B cell (primary cell): ENCODE measurements at regions not wholly inside any gene's neighbourhood (a gene's known extent, or its start where the extent isn't known, plus 50 kb on each side); places are given as distances from the start of the nearest gene placed in this dataset.

Source experiments
- ATAC-seq: fragments of 200-7000 bp; cut with Tn5 transposase; one replicate; pipeline ENCODE4 v1.10.0; 2021; ENCODE audit warnings: low read depth, mild to moderate bottlenecking, moderate number of reproducible peaks, moderate library complexity
- CTCF ChIA-PET: fragments of 350-600 bp; sonication (Branson Sonifier 250); formaldehyde crosslinking; loops from one replicate; lab custom pipeline; 2021; ENCODE audit warnings: antibody characterized with exemption, inconsistent platforms; lab: Charles Lee
- POLR2A ChIA-PET: fragments of 350-600 bp; sonication (Branson Sonifier 250); formaldehyde crosslinking; loops from one replicate; lab custom pipeline; 2021; ENCODE audit warnings: antibody characterized with exemption; lab: Charles Lee
- DNase-seq: peaks from one replicate; pipeline ENCODE4 v3.0.0; 2013
- H2AFZ ChIP-seq: 2 replicates; pipeline ENCODE4 v1.6.1; 2012; ENCODE audit warnings: mild to moderate bottlenecking, low read depth, low read length; ENCODE audit not compliant: insufficient read depth, poor library complexity, severe bottlenecking
- H3K27ac ChIP-seq, 2 donors: 1 replicate in 1 of 2; 2 replicates in 1 of 2; pipeline ENCODE4 v1.5.1; 2012 to 2013; ENCODE audit warnings: low read length in 2 of 2, mild to moderate bottlenecking in 2 of 2, moderate library complexity in 1 of 2
- H3K27me3 ChIP-seq, 4 experiments: fragments of 200-600 bp in 1 of 4; sonication (generic) in 1 of 4; replicated peaks in 1 of 4; 1 replicate in 2 of 4; 2 replicates in 2 of 4; pipeline versions ENCODE4 v1.6.1 to v1.7.0; 2013 to 2016; ENCODE audit warnings: low read length in 3 of 4, mild to moderate bottlenecking in 2 of 4, mixed read lengths in 1 of 4, moderate library complexity in 1 of 4; ENCODE audit not compliant: insufficient read depth in 4 of 4, control insufficient read depth in 3 of 4; ENCODE audit errors: control extremely low read depth in 1 of 4
- H3K36me3 ChIP-seq, 2 experiments: replicated peaks in 1 of 2; 1 replicate in 1 of 2; 2 replicates in 1 of 2; pipeline versions ENCODE4 v1.6.1 to v1.7.1; 2013; ENCODE audit warnings: low read length in 1 of 2; ENCODE audit not compliant: insufficient read depth in 2 of 2, control insufficient read depth in 1 of 2; ENCODE audit errors: control extremely low read depth in 1 of 2, extremely low read depth in 1 of 2
- H3K4me1 ChIP-seq, 2 donors: fragments of 200-600 bp in 1 of 2; sonication (generic) in 1 of 2; 1 replicate in 1 of 2; 2 replicates in 1 of 2; pipeline versions ENCODE4 v1.5.1 to v1.6.1; 2013 to 2017; ENCODE audit warnings: low read length in 2 of 2; ENCODE audit not compliant: control insufficient read depth in 2 of 2, insufficient read depth in 2 of 2
- H3K4me2 ChIP-seq: replicated peaks from 2 replicates; pipeline ENCODE3; 2012; ENCODE audit warnings: mild to moderate bottlenecking, low read depth, low read length; ENCODE audit not compliant: poor library complexity, severe bottlenecking
- H3K4me3 ChIP-seq, 5 experiments: fragments of 200-600 bp in 1 of 5; sonication (generic) in 1 of 5; 1 replicate in 3 of 5; 2 replicates in 2 of 5; pipeline versions ENCODE4 v1.5.1 to v1.7.0; 2011 to 2016; ENCODE audit warnings: low read length in 4 of 5, mild to moderate bottlenecking in 4 of 5, low read depth in 2 of 5, control low read depth in 1 of 5, moderate library complexity in 1 of 5; ENCODE audit not compliant: insufficient read depth in 1 of 5; ENCODE audit errors: control extremely low read depth in 1 of 5, extremely low read depth in 1 of 5
- H3K79me2 ChIP-seq: fragments of 200-600 bp; sonication (generic); one replicate; pipeline ENCODE4 v1.6.0; 2016; ENCODE audit warnings: low read length; ENCODE audit not compliant: control insufficient read depth, insufficient read depth
- H3K9ac ChIP-seq: fragments of 200-600 bp; sonication (generic); 2 replicates; pipeline ENCODE4 v1.6.1; 2017; ENCODE audit warnings: mild to moderate bottlenecking, low read length, moderate library complexity
- H3K9me3 ChIP-seq, 3 donors: one replicate each; pipeline versions ENCODE4 v1.6.1 to v1.7.1; 2013; ENCODE audit warnings: low read length in 2 of 3; ENCODE audit not compliant: control insufficient read depth in 2 of 3, insufficient read depth in 1 of 3; ENCODE audit errors: control extremely low read depth in 1 of 3
- H4K20me1 ChIP-seq: 2 replicates; pipeline ENCODE4 v1.6.0; 2012; ENCODE audit warnings: mild to moderate bottlenecking, low read length; ENCODE audit not compliant: insufficient read depth, control insufficient read depth, poor library complexity, severe bottlenecking
- H3K27ac Mint-ChIP-seq: one replicate; pipeline ENCODE4 v1.8.0; 2021; ENCODE audit warnings: mixed read lengths
- H3K27me3 Mint-ChIP-seq: one replicate; pipeline ENCODE4 v1.8.0; 2021; ENCODE audit warnings: mixed read lengths
- H3K4me1 Mint-ChIP-seq: one replicate; pipeline ENCODE4 v1.8.0; 2021; ENCODE audit warnings: mixed read lengths
- H3K4me3 Mint-ChIP-seq: one replicate; pipeline ENCODE4 v1.8.0; 2021; ENCODE audit warnings: mixed read lengths
- H3K9me3 Mint-ChIP-seq: one replicate; pipeline ENCODE4 v1.8.0; 2022; ENCODE audit warnings: mixed read lengths; ENCODE audit not compliant: insufficient read depth
- CTCF ChIP-seq: fragments of 200-600 bp; IDR thresholded peaks from one replicate; pipeline ENCODE4 v1.8.0; 2022; ENCODE audit warnings: antibody characterized with exemption, mild to moderate bottlenecking
- EZH2 ChIP-seq: IDR thresholded peaks from 2 replicates; pipeline ENCODE4 v1.6.1; 2012; ENCODE audit warnings: borderline replicate concordance, low read depth, mild to moderate bottlenecking, moderate library complexity, low read length; ENCODE audit not compliant: insufficient read depth, poor library complexity, severe bottlenecking
- WGBS: methylation state at CpG from one replicate; pipeline ENCODE4 v1.1.5; 2013; ENCODE audit warnings: missing lambda C conversion rate; ENCODE audit not compliant: insufficient coverage; 5-methylcytosine and 5-hydroxymethylcytosine counted together
- intact Hi-C: fragments of 100-400 bp; cut with micrococcal nuclease; formaldehyde crosslinking; loops from one replicate; pipeline ENCODE4 v1.10.0; 2022

DNA sequence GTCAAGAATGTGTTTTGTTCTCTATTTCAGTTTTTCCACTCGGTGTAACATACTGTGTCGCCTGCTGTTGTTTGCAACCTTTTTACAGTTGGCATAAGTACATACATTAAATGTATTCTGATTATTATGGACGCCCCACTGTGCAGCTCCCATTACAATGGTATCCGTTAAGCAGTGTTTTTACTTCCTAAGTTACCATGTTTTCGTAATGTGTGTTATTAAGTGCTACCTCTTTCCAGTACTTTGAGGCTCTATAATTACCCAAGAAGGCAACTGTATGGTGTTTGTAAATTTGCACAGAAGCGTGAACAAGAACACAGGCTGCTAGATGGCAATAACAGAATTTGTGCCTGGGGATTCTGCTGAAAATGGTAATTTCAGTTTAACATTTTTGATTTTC, 568.0 kb upstream of the MARCKS start:
- H3K4me3 ChIP-seq = no peak overlapping the region
- DNase-seq (no peak), ATAC-seq (no peak)
- no peaks in the 10 kb centered on the region for H3K36me3 ChIP-seq
- H3K27ac ChIP-seq = no peak overlapping the region
- H3K9me3 Mint-ChIP-seq = no peaks in the 10 kb centered on the region
- H3K27ac Mint-ChIP-seq = no peak overlapping the region
- no peaks in the 10 kb centered on the region for H4K20me1 ChIP-seq
- intact Hi-C loops = no loop called here
- H3K27me3 Mint-ChIP-seq = peaks cover 13% of the 10 kb centered on the region
- no peaks in the 10 kb centered on the region for H3K27me3 ChIP-seq
- H3K9me3 ChIP-seq = peaks cover 0 to 4% (median 0%) of the 10 kb centered on the region in 3 donors
- H3K4me1 ChIP-seq = peaks cover 0 to 3% of the 10 kb centered on the region in 2 donors
- no peak overlapping the region for H3K9ac ChIP-seq
- WGBS = 100% methylated on average over 1 of the region's 6 CpGs
- POLR2A ChIA-PET = no interaction called here
- H3K4me1 Mint-ChIP-seq = peaks cover 6% of the 10 kb centered on the region
- CTCF ChIA-PET = no interaction called here
- no peaks in the 10 kb centered on the region for H3K79me2 ChIP-seq
- H3K4me2 ChIP-seq = no peak overlapping the region
- no peak overlapping the region for H2AFZ ChIP-seq
- no peak overlapping the region for H3K4me3 Mint-ChIP-seq
- no peak for TF ChIP-seq EZH2
- TF ChIP-seq CTCF = no peak

GRCh38 chr6:113290684-113291083, 566.5 kb upstream of the MARCKS start:
- WGBS = no CpG with 5 or more reads among the region's 1 CpG
- ATAC-seq (no peak), DNase-seq (no peak)
- Histone ChIP-seq H3K36me3 (no peaks in the 10 kb centered on the region), H3K4me2 (no peak overlapping the region), H3K27me3 (no peaks in the 10 kb centered on the region), H3K4me3 (no peak overlapping the region), H4K20me1 (no peaks in the 10 kb centered on the region), H3K9me3 (peaks cover 0 to 4% (median 0%) of the 10 kb centered on the region in 3 donors), H3K27ac (no peak overlapping the region), H3K4me1 (peaks cover 0 to 3% of the 10 kb centered on the region in 2 donors), H3K9ac (no peak overlapping the region), H2AFZ (no peak overlapping the region), H3K79me2 (no peaks in the 10 kb centered on the region)
- Mint-ChIP-seq H3K27me3 (peaks cover 19% of the 10 kb centered on the region), H3K9me3 (no peaks in the 10 kb centered on the region), H3K4me1 (peaks cover 6% of the 10 kb centered on the region), H3K27ac (no peak overlapping the region), H3K4me3 (no peak overlapping the region)
- intact Hi-C loops = no loop called here
- ChIA-PET POLR2A (no interaction called here), CTCF (no interaction called here)
- TF ChIP-seq EZH2 (no peak), CTCF (no peak)
